Activated CD8-positive, alpha-beta memory T cell treated with anti-CD3 and anti-CD28 coated beads, Interleukin-2, amount 50 U/mL, for 48 hours (primary cell): ENCODE measurements at regions not wholly inside any gene's neighbourhood (a gene's known extent, or its start where the extent isn't known, plus 50 kb on each side); places are given as distances from the start of the nearest gene placed in this dataset.

Experiments
- DNase-seq: peaks from one replicate; pipeline ENCODE4 v3.0.0-alpha.2; 2020

DNA sequence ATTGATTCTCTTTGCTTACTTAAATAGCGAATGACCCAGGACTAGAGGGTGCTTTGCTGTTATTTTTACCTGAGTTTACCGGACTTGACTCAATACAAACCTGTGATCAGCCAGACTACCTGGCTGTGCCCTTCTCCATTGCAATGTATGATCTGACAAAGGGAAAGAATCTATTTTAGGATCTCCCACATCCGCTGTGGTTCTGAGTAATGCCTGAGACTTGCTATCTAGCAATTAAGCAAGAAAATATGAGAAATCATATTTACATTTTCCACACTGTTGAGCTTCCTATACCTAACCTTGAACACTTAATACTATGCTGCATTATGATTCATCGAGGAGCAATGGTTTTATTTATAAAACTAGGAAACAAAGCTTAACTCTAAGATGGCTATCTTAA is 215.2 kb downstream of the RAD51AP2 start:
- DNase-seq, result no peak

DNA sequence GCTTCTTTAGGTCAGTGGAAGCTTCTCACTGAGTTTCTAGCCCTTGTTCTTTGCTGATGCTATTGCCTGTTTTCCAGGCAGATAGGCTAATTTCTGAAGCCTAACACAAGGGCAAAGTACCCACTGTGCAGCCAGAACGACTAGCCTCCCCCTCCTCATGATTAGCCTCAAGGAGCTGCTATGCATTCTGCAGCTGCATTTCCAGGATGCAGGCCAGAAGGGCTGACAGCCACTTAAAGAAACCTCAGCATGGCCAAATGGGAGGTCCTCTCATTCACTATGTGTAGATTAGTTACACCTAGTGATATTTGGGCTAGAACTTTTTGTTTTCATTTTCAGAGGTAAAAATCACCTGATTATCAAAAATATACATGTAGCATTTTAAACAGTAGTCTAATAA is 216.0 kb downstream of the RAD51AP2 start:
- no peak for DNase-seq

DNA sequence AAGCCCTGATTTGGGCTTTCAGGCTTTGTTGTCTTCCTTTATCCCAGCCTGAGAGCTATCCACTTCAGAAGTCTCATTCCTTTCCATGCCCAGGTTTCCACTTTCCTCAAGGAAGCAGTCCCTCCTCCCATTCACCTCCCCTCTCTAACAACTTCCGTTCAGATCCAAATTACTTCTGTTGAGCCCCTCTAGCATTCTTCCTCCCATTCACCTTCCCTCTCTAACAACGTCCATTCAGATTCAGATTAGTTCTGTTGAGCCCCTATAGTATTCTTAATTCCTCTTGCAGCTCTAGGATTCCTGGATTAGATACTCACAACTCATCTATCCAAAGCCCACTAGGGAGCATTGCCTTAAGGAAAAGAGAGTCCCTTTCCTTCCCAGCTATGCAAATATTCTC is 216.8 kb downstream of the RAD51AP2 start:
- DNase-seq, result no peak

DNA sequence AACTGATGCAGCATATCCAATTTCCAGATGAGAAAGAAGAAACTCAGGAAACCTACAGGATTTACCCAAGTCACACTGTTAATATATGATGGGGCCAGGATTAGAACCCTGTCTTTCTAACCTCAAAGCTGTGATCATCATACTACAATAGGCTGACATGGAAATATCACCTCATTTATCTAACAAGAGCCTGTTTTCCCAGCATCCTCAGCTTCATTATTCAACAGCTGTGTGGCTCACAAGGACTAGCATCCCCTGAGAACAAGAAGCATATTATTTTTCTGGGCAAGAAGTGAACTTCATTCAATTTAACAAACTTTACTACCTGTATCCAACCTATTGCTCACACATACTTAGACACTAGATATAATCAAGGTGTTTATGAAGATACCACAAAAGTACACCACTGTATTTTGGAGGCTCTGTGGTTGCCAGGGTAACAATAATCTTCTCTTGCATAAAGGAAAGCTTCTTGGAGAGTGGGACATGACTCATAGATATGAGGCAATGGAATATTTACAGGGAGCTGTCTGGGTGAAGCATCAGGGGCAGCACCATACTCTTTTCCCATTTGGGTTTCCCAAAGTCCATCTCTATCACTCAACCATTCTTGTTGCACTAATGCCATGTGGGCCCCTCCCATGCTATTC is 218.2 kb downstream of the RAD51AP2 start:
- no peak for DNase-seq

DNA sequence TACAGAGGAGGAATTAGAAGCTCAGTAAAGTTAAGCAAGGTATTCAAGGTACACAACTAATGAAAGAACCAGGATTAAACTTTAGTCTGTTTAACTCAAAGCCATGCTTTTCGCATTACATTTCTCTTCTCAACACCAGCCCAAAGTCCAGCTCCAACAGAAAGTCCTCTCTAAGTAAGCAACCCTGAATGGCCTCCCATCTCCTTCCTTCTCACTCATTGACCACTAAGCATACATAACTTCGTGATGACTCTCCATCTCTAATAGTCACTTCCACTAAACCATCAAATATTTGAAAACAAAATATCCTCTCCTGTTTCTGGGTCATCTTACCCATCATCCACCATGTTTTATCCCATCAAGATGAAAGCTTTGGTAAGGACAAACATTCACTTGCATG is 219.8 kb downstream of the RAD51AP2 start:
- no peak for DNase-seq

DNA sequence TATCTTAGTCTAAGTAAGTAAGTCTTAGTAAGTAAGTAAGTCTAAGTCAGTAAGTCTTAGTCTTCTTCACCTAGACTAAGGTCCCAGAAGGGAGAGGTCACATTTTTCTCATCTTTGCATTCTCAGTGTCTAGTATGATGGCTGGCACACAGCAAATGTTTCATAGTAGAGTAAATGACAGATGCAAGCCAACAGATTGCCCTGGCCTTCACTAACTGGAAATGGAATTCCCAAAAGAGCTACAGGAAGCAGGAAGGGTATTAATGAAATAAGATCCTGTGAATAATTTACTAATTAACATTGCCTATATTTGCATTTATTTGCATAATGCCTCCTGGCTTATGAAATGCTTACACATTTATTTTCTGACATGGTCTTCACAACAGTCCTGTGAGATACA is 221.6 kb downstream of the RAD51AP2 start:
- no peak for DNase-seq

DNA sequence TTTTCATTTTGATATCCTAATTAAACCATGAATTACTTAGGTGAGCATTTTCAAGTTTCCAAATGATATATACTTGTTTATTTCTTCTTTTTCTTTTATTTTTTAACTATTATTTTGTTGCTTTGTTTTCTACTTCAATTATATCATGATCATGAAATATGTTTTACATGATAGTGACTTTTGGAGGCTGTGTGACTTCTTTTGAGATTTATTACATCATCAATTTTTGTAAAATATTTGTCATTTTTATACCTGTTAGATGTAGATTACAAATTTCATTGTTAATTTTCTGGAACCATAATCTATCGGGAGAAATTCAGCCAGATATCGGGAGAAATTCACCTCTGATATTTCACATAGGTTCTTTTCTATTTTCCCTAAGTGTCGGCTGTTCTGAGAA is 228.6 kb downstream of the RAD51AP2 start:
- no peak for DNase-seq

DNA sequence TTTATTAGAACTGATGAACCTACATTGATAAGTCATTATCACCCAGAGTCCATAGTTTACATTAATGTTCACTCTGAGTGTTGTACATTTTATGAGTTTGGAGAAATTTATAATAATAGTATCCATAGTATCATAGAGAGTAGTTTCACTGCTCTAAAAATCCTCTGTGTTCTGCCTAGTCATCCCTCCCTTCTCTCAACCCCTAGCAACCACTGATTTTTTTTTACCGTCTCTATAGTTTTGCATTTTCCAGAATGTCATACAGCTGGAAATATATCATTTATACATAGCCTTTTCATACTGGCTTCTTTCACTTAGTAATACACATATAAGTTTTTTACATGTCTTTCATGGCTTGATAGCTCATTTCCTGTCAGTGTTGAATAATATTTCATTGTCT is 231.1 kb downstream of the RAD51AP2 start:
- DNase-seq, result no peak

DNA sequence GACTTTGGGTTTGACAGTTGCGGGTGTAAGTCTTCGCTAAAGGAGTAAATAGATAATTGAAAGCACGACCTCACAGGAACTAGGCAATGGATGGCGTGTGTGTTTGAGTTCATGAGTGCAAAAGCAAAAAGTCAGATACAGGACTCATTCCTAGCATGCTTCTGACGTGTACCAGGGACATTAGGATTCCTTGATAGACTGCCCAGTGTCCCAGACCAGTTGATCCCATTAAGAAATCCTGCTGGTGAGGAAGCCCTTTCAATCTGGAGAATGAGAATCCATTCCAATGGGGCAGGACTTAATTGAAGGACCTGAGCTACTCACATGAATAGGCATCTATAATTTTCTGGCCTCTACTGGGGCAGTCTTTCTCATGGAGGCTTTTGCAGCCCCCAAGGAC is 235.4 kb downstream of the RAD51AP2 start:
- no peak for DNase-seq

DNA sequence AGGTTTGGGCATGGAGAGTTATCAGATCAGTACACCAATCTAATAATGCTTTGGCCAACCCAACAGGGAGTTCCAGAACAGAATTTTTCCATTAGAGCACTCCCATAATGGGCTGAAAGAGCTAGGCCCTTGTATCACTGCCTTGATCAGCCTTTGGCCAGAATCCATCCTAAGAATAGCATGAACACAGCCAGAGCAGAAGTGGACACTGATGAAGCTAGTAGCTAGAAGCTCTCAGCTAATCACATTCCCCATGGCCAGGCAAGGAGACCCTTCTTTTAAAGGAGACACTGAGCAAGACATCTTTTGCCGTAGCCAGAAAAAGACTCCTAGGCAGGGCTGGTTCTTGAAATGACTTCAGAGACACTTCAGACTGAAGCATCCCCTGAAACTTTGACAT is 236.0 kb downstream of the RAD51AP2 start:
- no peak for DNase-seq

DNA sequence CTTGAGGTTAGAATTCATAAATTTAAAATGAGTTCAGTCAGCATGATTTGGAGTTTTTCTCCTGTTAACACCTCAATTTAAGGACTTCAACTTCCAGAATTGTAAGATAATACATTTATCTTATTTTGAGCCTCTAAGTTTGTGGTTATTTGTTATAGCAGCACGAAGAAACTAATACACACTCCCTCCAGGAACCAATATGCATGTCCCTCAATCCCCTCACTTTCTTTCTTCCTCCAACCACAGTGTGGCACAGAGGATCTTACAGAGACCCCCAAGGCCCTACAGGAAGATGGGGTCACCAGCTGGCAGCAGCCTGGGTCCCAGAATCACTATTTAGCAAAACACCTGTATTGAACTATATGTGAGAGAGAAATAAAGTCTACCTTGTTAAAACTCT is 242.0 kb downstream of the RAD51AP2 start:
- no peak for DNase-seq

DNA sequence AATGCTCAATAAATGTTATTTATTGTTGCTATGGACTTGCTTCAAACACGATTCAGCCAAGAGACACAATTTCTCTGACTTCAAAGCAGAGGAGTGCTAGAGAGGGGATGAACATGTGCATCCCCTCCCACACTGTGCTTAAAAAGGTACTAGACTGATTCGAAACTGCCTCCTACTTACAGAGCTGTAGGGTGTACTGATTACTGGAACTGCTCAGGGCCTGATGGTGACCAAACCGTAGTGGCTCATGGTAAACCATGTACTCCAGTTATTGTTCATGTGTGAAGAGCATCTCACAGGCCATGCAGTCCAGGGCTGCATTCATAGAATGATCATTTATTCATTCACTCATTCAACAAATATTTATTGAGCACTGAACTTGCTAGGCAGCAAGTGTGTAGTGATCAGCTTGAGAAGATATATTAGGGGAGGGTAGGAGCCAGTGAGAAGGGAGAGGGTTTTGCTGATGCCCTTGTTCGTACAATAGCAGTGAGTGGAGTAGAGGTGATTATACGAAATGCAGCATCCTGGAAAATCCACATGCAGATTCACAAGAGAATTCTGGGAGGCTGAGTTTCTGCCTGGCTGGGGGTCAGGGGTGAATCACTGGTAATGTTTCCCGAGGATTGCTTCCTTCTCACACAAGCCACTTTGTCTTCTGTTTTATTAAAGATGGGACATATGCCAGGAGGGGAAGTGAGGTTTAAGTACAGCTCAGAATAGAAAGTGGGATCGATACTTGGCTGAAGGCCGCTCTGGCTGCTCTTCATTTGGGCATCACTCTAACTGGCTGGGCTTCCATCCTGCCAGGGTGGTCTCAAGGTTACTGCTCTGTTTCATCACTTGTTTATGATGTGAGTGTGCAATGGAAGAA is 245.4 kb downstream of the RAD51AP2 start:
- DNase-seq, result no peak

DNA sequence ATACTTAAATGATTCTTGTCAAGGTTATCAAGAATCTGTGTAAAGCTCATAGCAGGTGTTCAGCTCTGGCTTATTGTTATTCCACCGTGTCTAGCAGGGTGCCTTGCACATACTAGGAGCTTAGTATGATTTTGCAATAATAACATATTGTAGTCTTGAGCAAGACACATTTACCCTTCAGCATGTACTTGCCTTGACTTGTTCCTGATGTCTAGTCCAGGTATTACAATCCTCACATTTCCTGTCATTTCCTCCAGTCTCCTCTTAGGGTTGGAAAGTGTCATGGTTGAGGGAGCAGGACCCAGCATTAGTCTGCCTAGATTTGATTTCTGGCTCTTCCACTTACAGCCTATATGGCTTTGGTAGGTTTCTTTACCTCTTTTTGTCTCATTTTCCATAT is 246.1 kb downstream of the RAD51AP2 start:
- DNase-seq, result no peak

DNA sequence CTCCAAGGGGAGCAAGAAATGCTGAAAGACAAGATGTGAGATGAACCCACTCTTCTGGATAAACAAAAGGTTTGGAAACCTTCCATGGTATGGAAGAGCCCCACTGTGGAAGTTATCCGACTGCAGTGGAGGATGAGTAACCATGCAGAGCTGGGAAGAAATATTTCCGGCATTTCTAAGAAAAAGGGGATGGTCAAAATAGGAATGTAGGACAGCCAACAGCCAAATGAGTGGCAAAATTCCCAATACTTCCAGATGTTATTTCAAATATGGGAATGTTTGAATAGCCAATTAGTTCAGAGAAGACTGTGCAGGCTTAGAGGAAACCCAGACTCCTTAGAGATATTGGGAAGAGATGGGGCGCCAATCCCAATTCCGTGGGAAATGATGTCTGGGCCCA is 246.8 kb downstream of the RAD51AP2 start:
- no peak for DNase-seq

DNA sequence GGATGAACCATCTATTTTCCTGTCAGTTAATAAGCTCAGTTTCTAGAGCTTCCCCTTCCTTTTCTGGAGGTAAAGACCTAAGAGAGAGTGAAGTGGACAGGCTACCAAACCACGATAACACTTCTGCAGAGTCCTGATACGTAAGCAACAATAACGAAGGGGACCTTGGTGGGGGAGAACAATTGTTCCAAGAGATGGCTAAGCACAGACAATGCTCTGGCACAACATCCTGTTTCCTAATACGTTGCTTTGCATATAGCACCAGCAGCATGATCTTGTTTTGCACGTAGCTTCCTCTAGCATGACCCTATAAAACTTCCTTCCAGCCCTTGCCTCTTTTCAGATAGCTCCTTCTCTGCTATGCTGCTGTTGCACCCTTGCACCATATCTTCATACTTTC is 247.3 kb downstream of the RAD51AP2 start:
- no peak for DNase-seq

DNA sequence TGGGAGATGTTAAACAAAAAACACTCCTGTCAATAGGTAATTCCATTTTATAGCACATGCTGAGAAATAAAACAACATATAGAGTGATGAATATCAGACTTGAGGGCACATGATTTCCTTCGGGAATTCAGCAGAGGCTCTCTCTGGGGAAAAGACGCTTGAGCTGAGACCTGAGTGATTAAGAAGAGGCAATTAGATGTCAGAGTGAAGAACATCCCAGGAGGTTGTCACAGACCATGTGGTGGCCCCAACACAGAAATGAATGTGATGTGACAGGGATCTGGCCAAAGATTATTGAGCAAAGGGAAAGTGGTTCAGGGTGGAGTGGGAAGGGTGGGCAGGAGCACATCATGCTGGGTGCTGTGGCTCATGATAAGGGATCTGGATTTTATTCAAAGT is 254.7 kb downstream of the RAD51AP2 start:
- DNase-seq, result no peak

DNA sequence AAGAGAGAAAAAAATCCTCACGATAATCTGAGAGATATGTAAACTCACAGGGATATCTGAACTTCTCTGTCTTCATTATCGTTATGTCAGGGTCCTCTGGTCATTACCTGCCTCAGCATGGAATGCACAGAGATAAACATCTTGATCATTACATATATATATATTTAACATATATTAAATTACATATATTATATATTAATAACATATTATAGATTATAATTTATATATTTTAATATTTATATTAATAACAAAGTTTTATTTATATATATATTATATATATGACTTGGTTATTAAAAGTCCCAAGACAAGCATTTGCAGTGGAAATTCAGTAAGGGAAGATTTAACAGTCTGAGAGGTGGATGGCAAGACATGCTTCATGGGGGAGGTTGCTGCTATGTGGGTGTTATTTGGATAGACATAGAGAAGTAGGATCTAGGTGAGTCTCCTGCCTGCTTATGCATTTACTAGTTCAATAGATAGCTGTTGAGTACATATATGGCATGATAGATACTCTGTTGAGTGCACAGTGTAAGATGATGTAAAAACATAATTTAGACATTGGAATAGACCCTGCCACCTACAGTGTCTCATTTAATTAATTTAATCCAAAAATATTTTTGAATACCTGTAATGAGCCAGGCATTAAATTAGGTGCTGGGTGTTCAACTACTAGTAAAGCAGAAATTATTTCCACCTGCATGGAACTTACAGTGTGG is 255.2 kb downstream of the RAD51AP2 start:
- no peak for DNase-seq

DNA sequence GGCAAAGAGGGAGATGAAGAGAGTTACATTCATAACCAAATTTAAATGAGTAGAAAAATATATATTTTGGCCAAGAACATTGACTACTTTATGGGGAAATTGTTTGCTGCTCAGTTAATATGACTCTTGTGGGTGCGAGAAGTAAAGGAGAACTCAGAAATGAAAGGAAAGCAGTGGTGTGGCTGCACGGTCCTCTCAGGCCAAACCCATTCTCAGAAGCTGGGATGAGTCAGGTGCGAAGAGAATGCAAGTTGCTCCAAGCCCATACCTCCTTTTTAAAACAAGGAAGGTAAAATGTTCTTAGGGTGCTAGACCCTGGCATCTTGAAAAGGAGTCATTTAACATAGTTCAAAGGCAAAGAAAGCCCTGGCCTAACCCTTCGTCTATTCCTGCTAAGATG is 258.6 kb downstream of the RAD51AP2 start:
- no peak for DNase-seq

DNA sequence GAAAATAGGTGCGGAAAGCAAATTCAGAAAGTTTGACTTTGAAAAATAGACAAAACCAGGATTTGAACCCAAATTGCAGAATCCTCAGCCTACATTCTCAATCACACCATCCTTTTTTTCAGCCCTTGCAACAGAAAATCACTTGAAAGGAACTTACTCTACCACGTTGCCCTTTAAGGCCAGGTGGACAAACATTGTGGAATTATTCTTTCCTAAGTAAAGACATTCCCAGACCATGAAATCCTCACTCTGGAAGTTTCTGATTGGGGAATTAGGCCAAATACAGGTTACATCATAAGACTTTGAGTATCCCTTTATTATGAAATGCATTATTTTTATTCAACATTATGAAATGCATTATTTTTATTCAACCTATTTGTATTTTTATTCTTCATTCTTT is 259.4 kb downstream of the RAD51AP2 start:
- DNase-seq, result no peak

DNA sequence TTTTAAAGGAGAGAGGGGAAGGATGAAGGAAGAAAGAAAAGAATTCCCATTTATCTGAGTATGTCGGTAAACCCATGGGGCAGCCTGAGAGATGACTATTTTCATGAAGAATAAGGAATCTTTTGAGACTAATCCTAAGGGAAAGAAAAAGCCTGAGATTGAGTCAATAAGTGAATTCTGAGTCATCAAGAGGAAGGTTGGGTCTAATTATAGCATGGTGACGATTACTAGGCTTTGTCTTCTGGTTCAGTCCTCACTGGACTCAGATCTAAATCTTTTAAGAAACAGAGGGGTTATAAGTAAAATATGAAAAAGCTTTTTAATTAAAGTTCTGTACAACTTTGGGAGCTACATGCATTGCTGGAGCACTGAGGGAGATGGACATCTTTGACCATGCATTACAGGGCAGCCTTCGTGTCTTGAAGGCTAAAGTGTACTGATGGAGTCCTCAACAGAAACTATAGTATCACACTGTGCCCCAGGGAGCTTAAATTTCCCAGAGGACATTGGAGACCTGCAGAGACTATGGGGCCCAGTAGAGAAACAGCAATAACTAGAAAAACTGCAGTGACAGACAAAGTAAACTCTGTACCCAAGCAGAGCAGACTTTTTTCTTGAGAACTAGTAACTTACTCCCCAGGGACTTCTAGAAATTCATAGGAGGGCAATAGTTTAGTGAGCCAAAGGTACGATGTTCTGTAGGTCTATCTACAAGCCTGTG is 260.9 kb downstream of the RAD51AP2 start:
- no peak for DNase-seq

DNA sequence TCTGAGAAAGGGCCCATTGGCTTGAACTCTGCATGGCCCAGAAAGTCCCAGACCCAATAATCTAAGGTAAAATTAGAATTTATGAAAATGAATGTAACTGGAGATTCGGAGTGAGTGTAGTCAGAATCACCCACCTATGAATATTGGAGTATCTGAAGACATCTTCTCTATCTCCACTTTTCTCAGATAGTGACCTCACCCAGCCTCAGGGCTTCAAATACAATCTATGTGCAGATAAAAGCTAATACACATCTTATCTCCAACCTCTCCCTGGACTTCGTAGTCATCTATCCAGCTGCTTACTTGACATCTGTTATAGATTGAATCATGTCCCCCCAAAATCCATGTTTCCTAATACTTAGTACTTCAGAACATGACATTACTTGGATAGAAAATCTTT is 263.2 kb downstream of the RAD51AP2 start:
- no peak for DNase-seq

DNA sequence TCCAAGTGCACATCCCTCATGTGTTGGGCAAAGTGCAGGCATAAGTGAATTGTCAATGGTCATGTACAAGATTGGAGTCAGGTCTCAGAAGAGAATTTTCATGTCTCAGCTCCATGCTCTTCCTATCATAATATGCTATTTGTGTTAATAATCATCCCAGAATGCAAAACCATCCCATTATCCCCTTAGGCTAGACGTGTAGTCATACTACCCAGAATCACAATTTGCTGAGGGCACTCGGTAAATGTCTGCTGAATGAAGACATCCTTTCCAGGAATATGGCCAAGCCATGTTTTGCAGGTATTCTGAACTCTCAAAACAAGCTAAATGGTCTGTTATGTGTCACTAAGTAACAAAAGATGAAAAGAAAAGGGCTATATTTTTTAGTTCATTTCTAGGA is 263.8 kb downstream of the RAD51AP2 start:
- no peak for DNase-seq

DNA sequence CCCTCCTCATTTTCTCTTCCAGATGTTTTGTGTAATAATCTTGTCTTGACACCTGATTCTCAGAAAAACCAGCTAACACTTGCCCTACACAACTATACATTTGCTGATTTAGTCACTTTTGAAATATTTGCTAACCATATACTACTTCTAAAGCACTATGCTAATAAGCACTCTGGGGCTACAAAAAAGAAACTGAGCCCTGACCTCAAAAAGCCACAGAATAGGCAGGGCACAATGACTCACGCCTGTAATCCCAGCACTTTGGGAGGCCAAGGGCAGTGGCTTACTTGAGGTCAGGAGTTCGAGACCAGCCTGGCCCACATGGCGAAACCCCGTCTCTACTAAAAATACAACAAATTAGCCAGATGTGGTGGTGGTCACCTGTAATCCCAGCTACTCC is 266.0 kb downstream of the RAD51AP2 start:
- DNase-seq, result no peak
